B cell (primary cell): ENCODE measurements at regions not wholly inside any gene's neighbourhood (a gene's known extent, or its start where the extent isn't known, plus 50 kb on each side); places are given as distances from the start of the nearest gene placed in this dataset.

Source experiments
- ATAC-seq: fragments of 200-7000 bp; cut with Tn5 transposase; one replicate; pipeline ENCODE4 v1.10.0; 2021; ENCODE audit warnings: low read depth, mild to moderate bottlenecking, moderate number of reproducible peaks, moderate library complexity
- CTCF ChIA-PET: fragments of 350-600 bp; sonication (Branson Sonifier 250); formaldehyde crosslinking; loops from one replicate; lab custom pipeline; 2021; ENCODE audit warnings: antibody characterized with exemption, inconsistent platforms; lab: Charles Lee
- POLR2A ChIA-PET: fragments of 350-600 bp; sonication (Branson Sonifier 250); formaldehyde crosslinking; loops from one replicate; lab custom pipeline; 2021; ENCODE audit warnings: antibody characterized with exemption; lab: Charles Lee
- DNase-seq: peaks from one replicate; pipeline ENCODE4 v3.0.0; 2013
- H2AFZ ChIP-seq: 2 replicates; pipeline ENCODE4 v1.6.1; 2012; ENCODE audit warnings: mild to moderate bottlenecking, low read depth, low read length; ENCODE audit not compliant: insufficient read depth, poor library complexity, severe bottlenecking
- H3K27ac ChIP-seq, 2 donors: 1 replicate in 1 of 2; 2 replicates in 1 of 2; pipeline ENCODE4 v1.5.1; 2012 to 2013; ENCODE audit warnings: low read length in 2 of 2, mild to moderate bottlenecking in 2 of 2, moderate library complexity in 1 of 2
- H3K27me3 ChIP-seq, 4 experiments: fragments of 200-600 bp in 1 of 4; sonication (generic) in 1 of 4; replicated peaks in 1 of 4; 1 replicate in 2 of 4; 2 replicates in 2 of 4; pipeline versions ENCODE4 v1.6.1 to v1.7.0; 2013 to 2016; ENCODE audit warnings: low read length in 3 of 4, mild to moderate bottlenecking in 2 of 4, mixed read lengths in 1 of 4, moderate library complexity in 1 of 4; ENCODE audit not compliant: insufficient read depth in 4 of 4, control insufficient read depth in 3 of 4; ENCODE audit errors: control extremely low read depth in 1 of 4
- H3K36me3 ChIP-seq, 2 experiments: replicated peaks in 1 of 2; 1 replicate in 1 of 2; 2 replicates in 1 of 2; pipeline versions ENCODE4 v1.6.1 to v1.7.1; 2013; ENCODE audit warnings: low read length in 1 of 2; ENCODE audit not compliant: insufficient read depth in 2 of 2, control insufficient read depth in 1 of 2; ENCODE audit errors: control extremely low read depth in 1 of 2, extremely low read depth in 1 of 2
- H3K4me1 ChIP-seq, 2 donors: fragments of 200-600 bp in 1 of 2; sonication (generic) in 1 of 2; 1 replicate in 1 of 2; 2 replicates in 1 of 2; pipeline versions ENCODE4 v1.5.1 to v1.6.1; 2013 to 2017; ENCODE audit warnings: low read length in 2 of 2; ENCODE audit not compliant: control insufficient read depth in 2 of 2, insufficient read depth in 2 of 2
- H3K4me2 ChIP-seq: replicated peaks from 2 replicates; pipeline ENCODE3; 2012; ENCODE audit warnings: mild to moderate bottlenecking, low read depth, low read length; ENCODE audit not compliant: poor library complexity, severe bottlenecking
- H3K4me3 ChIP-seq, 5 experiments: fragments of 200-600 bp in 1 of 5; sonication (generic) in 1 of 5; 1 replicate in 3 of 5; 2 replicates in 2 of 5; pipeline versions ENCODE4 v1.5.1 to v1.7.0; 2011 to 2016; ENCODE audit warnings: low read length in 4 of 5, mild to moderate bottlenecking in 4 of 5, low read depth in 2 of 5, control low read depth in 1 of 5, moderate library complexity in 1 of 5; ENCODE audit not compliant: insufficient read depth in 1 of 5; ENCODE audit errors: control extremely low read depth in 1 of 5, extremely low read depth in 1 of 5
- H3K79me2 ChIP-seq: fragments of 200-600 bp; sonication (generic); one replicate; pipeline ENCODE4 v1.6.0; 2016; ENCODE audit warnings: low read length; ENCODE audit not compliant: control insufficient read depth, insufficient read depth
- H3K9ac ChIP-seq: fragments of 200-600 bp; sonication (generic); 2 replicates; pipeline ENCODE4 v1.6.1; 2017; ENCODE audit warnings: mild to moderate bottlenecking, low read length, moderate library complexity
- H3K9me3 ChIP-seq, 3 donors: one replicate each; pipeline versions ENCODE4 v1.6.1 to v1.7.1; 2013; ENCODE audit warnings: low read length in 2 of 3; ENCODE audit not compliant: control insufficient read depth in 2 of 3, insufficient read depth in 1 of 3; ENCODE audit errors: control extremely low read depth in 1 of 3
- H4K20me1 ChIP-seq: 2 replicates; pipeline ENCODE4 v1.6.0; 2012; ENCODE audit warnings: mild to moderate bottlenecking, low read length; ENCODE audit not compliant: insufficient read depth, control insufficient read depth, poor library complexity, severe bottlenecking
- H3K27ac Mint-ChIP-seq: one replicate; pipeline ENCODE4 v1.8.0; 2021; ENCODE audit warnings: mixed read lengths
- H3K27me3 Mint-ChIP-seq: one replicate; pipeline ENCODE4 v1.8.0; 2021; ENCODE audit warnings: mixed read lengths
- H3K4me1 Mint-ChIP-seq: one replicate; pipeline ENCODE4 v1.8.0; 2021; ENCODE audit warnings: mixed read lengths
- H3K4me3 Mint-ChIP-seq: one replicate; pipeline ENCODE4 v1.8.0; 2021; ENCODE audit warnings: mixed read lengths
- H3K9me3 Mint-ChIP-seq: one replicate; pipeline ENCODE4 v1.8.0; 2022; ENCODE audit warnings: mixed read lengths; ENCODE audit not compliant: insufficient read depth
- CTCF ChIP-seq: fragments of 200-600 bp; IDR thresholded peaks from one replicate; pipeline ENCODE4 v1.8.0; 2022; ENCODE audit warnings: antibody characterized with exemption, mild to moderate bottlenecking
- EZH2 ChIP-seq: IDR thresholded peaks from 2 replicates; pipeline ENCODE4 v1.6.1; 2012; ENCODE audit warnings: borderline replicate concordance, low read depth, mild to moderate bottlenecking, moderate library complexity, low read length; ENCODE audit not compliant: insufficient read depth, poor library complexity, severe bottlenecking
- intact Hi-C: fragments of 100-400 bp; cut with micrococcal nuclease; formaldehyde crosslinking; loops from one replicate; pipeline ENCODE4 v1.10.0; 2022

GRCh38 chr2:123839326-123839725, 185.8 kb upstream of the CNTNAP5 start:
- Mint-ChIP-seq H3K4me3 (no peak overlapping the region), H3K9me3 (peaks cover 8% of the 10 kb centered on the region), H3K4me1 (no peaks in the 10 kb centered on the region), H3K27me3 (no peaks in the 10 kb centered on the region), H3K27ac (no peak overlapping the region)
- intact Hi-C loops, result no loop called here
- DNase-seq (no peak), ATAC-seq (no peak)
- no peaks in the 10 kb centered on the region for H3K36me3 ChIP-seq
- no peak for TF ChIP-seq CTCF
- no peak for TF ChIP-seq EZH2
- H3K4me2 ChIP-seq, result no peak overlapping the region
- no peak overlapping the region for H3K4me3 ChIP-seq
- H2AFZ ChIP-seq, result no peak overlapping the region
- H3K9me3 ChIP-seq, result peaks cover 0 to 13% (median 0%) of the 10 kb centered on the region in 3 donors
- ChIA-PET POLR2A (no interaction called here), CTCF (no interaction called here)
- H3K4me1 ChIP-seq, result no peaks in the 10 kb centered on the region
- no peaks in the 10 kb centered on the region for H4K20me1 ChIP-seq
- H3K27ac ChIP-seq, result no peak overlapping the region
- H3K79me2 ChIP-seq, result no peaks in the 10 kb centered on the region
- H3K27me3 ChIP-seq, result no peaks in the 10 kb centered on the region
- no peak overlapping the region for H3K9ac ChIP-seq

- Mint-ChIP-seq H3K27me3 (no peaks in the 10 kb centered on the region), H3K4me1 (no peaks in the 10 kb centered on the region), H3K4me3 (no peak overlapping the region), H3K27ac (no peak overlapping the region), H3K9me3 (peaks cover 8% of the 10 kb centered on the region)
- TF ChIP-seq CTCF (no peak), EZH2 (no peak)
- intact Hi-C loops, result no loop called here
- H3K9ac ChIP-seq, result no peak overlapping the region
- ChIA-PET CTCF (no interaction called here), POLR2A (no interaction called here)
- H2AFZ ChIP-seq, result no peak overlapping the region
- ATAC-seq (no peak), DNase-seq (no peak)
- no peaks in the 10 kb centered on the region for H3K79me2 ChIP-seq
- no peaks in the 10 kb centered on the region for H3K4me1 ChIP-seq
- no peak overlapping the region for H3K4me2 ChIP-seq
- H3K36me3 ChIP-seq, result no peaks in the 10 kb centered on the region
- H3K4me3 ChIP-seq, result no peak overlapping the region
- H3K27ac ChIP-seq, result no peak overlapping the region
- no peaks in the 10 kb centered on the region for H4K20me1 ChIP-seq
- H3K27me3 ChIP-seq, result no peaks in the 10 kb centered on the region
- H3K9me3 ChIP-seq, result peaks cover 0 to 13% (median 0%) of the 10 kb centered on the region in 3 donors
Observed at GRCh38 chr2:123840016-123840415, 185.1 kb upstream of the CNTNAP5 start.
